Endodermal cell (in vitro differentiated cells): ENCODE measurements at regions not wholly inside any gene's neighbourhood (a gene's known extent, or its start where the extent isn't known, plus 50 kb on each side); places are given as distances from the start of the nearest gene placed in this dataset.

Source experiments
- DNase-seq: peaks from one replicate; pipeline ENCODE4 v3.0.0-alpha.2; 2017
- H3K27ac ChIP-seq: 2 replicates; pipeline ENCODE4 v1.5.1; 2013; ENCODE audit warnings: mild to moderate bottlenecking, low read depth, low read length, moderate library complexity
- H3K27me3 ChIP-seq: 2 replicates; pipeline ENCODE4 v1.6.1; 2013; ENCODE audit warnings: mild to moderate bottlenecking, low read length, moderate library complexity; ENCODE audit not compliant: insufficient read depth, control insufficient read depth, poor library complexity, severe bottlenecking
- H3K36me3 ChIP-seq: 2 replicates; pipeline ENCODE4 v1.7.0; 2013; ENCODE audit warnings: mild to moderate bottlenecking, low read length, moderate library complexity; ENCODE audit not compliant: control insufficient read depth, insufficient read depth
- H3K4me1 ChIP-seq: one replicate; pipeline ENCODE4 v1.7.0; 2013; ENCODE audit warnings: low read length; ENCODE audit not compliant: control insufficient read depth, insufficient read depth
- H3K4me3 ChIP-seq: 2 replicates; pipeline ENCODE4 v1.5.1; 2013; ENCODE audit warnings: mild to moderate bottlenecking, low read length, moderate library complexity
- H3K9ac ChIP-seq: 2 replicates; pipeline ENCODE4 v1.6.1; 2013; ENCODE audit warnings: mild to moderate bottlenecking, low read length, moderate library complexity; ENCODE audit not compliant: poor library complexity, severe bottlenecking; ENCODE audit errors: extremely low read depth
- H3K9me3 ChIP-seq: 2 replicates; pipeline ENCODE4 v1.6.1; 2013; ENCODE audit warnings: mild to moderate bottlenecking, low read length, moderate library complexity; ENCODE audit not compliant: control insufficient read depth
- H3K27ac Mint-ChIP-seq: 2 replicates; pipeline ENCODE4 v1.8.0; 2020; ENCODE audit warnings: mixed read lengths
- H3K27me3 Mint-ChIP-seq: 2 replicates; pipeline ENCODE4 v1.8.0; 2021; ENCODE audit warnings: mild to moderate bottlenecking, mixed read lengths; ENCODE audit not compliant: insufficient read depth
- H3K36me3 Mint-ChIP-seq: 2 replicates; pipeline ENCODE4 v1.8.0; 2020; ENCODE audit warnings: low read depth, mixed read lengths
- H3K4me1 Mint-ChIP-seq: 2 replicates; pipeline ENCODE4 v1.8.0; 2020; ENCODE audit warnings: mixed read lengths
- H3K4me3 Mint-ChIP-seq: 2 replicates; pipeline ENCODE4 v1.8.0; 2020; ENCODE audit warnings: mild to moderate bottlenecking, moderate library complexity, mixed read lengths
- H3K9me3 Mint-ChIP-seq: 2 replicates; pipeline ENCODE4 v1.8.0; 2020; ENCODE audit warnings: mild to moderate bottlenecking, mixed read lengths
- CTCF ChIP-seq: fragments of 200-600 bp; sonication (generic); conservative IDR thresholded peaks from 2 replicates; pipeline ENCODE4 v1.5.0; 2021; ENCODE audit warnings: antibody characterized with exemption, mild to moderate bottlenecking
- WGBS, 2 experiments: methylation state at CpG; one replicate each; pipeline versions ENCODE4 v1.1.5 to v1.1.7; 2013; ENCODE audit warnings: missing lambda C conversion rate in 2 of 2, mixed read lengths in 1 of 2; ENCODE audit not compliant: insufficient coverage in 1 of 2, insufficient read length in 1 of 2; 5-methylcytosine and 5-hydroxymethylcytosine counted together

- TF ChIP-seq CTCF, result no peak
- Histone ChIP-seq H3K36me3 (no peaks in the 10 kb centered on the region), H3K9ac (no peak overlapping the region), H3K27ac (no peak overlapping the region), H3K9me3 (no peaks in the 10 kb centered on the region), H3K4me3 (no peak overlapping the region), H3K27me3 (no peaks in the 10 kb centered on the region), H3K4me1 (no peaks in the 10 kb centered on the region)
- 62% methylated on average over 4 of the region's 4 CpGs; no CpG with 5 or more reads in 1 of the 2 experiments for WGBS, 2 experiments
- no peak overlapping the region for H3K27ac Mint-ChIP-seq
- H3K36me3 Mint-ChIP-seq, result no peaks in the 10 kb centered on the region
- no peaks in the 10 kb centered on the region for H3K4me1 Mint-ChIP-seq
- H3K27me3 Mint-ChIP-seq, result no peaks in the 10 kb centered on the region
- H3K9me3 Mint-ChIP-seq, result no peaks in the 10 kb centered on the region
- H3K4me3 Mint-ChIP-seq, result no peak overlapping the region
- no peak for DNase-seq
These were observed 620.4 kb downstream of the RWDD3 start for GRCh38 chr1:95854457-95854856.

GRCh38 chr1:95863086-95863485 lies 629.1 kb downstream of the RWDD3 start:
- no peak overlapping the region for H3K4me3 Mint-ChIP-seq

GRCh38 chr1:95865769-95866168 lies 631.8 kb downstream of the RWDD3 start:
- Mint-ChIP-seq H3K9me3 (peaks cover 4% of the 10 kb centered on the region), H3K4me1 (no peaks in the 10 kb centered on the region), H3K4me3 (no peak overlapping the region), H3K27ac (no peak overlapping the region), H3K27me3 (no peaks in the 10 kb centered on the region), H3K36me3 (peaks cover 2% of the 10 kb centered on the region)
- H3K9me3 ChIP-seq, result peaks cover 1% of the 10 kb centered on the region
- no peak for DNase-seq
- H3K36me3 ChIP-seq, result no peaks in the 10 kb centered on the region
- no peak overlapping the region for H3K4me3 ChIP-seq
- TF ChIP-seq CTCF, result no peak
- no peaks in the 10 kb centered on the region for H3K27me3 ChIP-seq
- H3K4me1 ChIP-seq, result no peaks in the 10 kb centered on the region
- H3K9ac ChIP-seq, result no peak overlapping the region
- H3K27ac ChIP-seq, result no peak overlapping the region

More at GRCh38 chr1:95863086-95863485, 629.1 kb downstream of the RWDD3 start:
- H3K9ac ChIP-seq, result no peak overlapping the region
- H3K4me3 ChIP-seq, result no peak overlapping the region
- Mint-ChIP-seq H3K9me3 (no peaks in the 10 kb centered on the region), H3K27me3 (no peaks in the 10 kb centered on the region), H3K4me1 (no peaks in the 10 kb centered on the region), H3K36me3 (no peaks in the 10 kb centered on the region), H3K27ac (no peak overlapping the region)
- no peak for TF ChIP-seq CTCF
- 94 to 100% methylated on average over 1 to 2 of the region's 2 CpGs for WGBS, 2 experiments
- no peak overlapping the region for H3K27ac ChIP-seq
- H3K36me3 ChIP-seq, result no peaks in the 10 kb centered on the region
- H3K27me3 ChIP-seq, result no peaks in the 10 kb centered on the region
- DNase-seq, result no peak
- no peaks in the 10 kb centered on the region for H3K9me3 ChIP-seq
- H3K4me1 ChIP-seq, result no peaks in the 10 kb centered on the region
